ENCODE measurements at regions not wholly inside any gene's neighbourhood (a gene's known extent, or its start where the extent isn't known, plus 50 kb on each side); places are given as distances from the start of the nearest gene placed in this dataset.

GRCh38 chr6:3594201-3594600 lies 137.4 kb upstream of the SLC22A23 start:
- TF ChIP-seq CTCF (IDR thresholded peaks at IDR 0.05; ENCODE audit: low read depth, low read length) = no peak
- TF ChIP-seq MAX (IDR thresholded peaks at IDR 0.05; ENCODE audit: low read depth, low read length) = no peak
- TF ChIP-seq POLR2A (IDR thresholded peaks at IDR 0.05; ENCODE audit: extremely low read depth, insufficient read length) = no peak

Measured in NB4 (cell line).